ENCODE measurements at regions not wholly inside any gene's neighbourhood (a gene's known extent, or its start where the extent isn't known, plus 50 kb on each side); places are given as distances from the start of the nearest gene placed in this dataset.

- TF ChIP-seq RFX5 (IDR thresholded peaks at IDR 0.05; ENCODE audit: borderline replicate concordance, low read depth, low read length), result no peak
- TF ChIP-seq TBP (IDR thresholded peaks at IDR 0.05; ENCODE audit: low read depth, low read length), result no peak
- TF ChIP-seq POLR2A (IDR thresholded peaks at IDR 0.05; ENCODE audit: control extremely low read depth in 1 of 2, low read depth in 2 of 2, low read length in 2 of 2), result no peak
- no peak for TF ChIP-seq TCF12 (IDR thresholded peaks at IDR 0.05; ENCODE audit: low read depth, low read length)
- TF ChIP-seq EZH2 (IDR thresholded peaks at IDR 0.05; ENCODE audit: low read depth, low read length, severe bottlenecking), result no peak
- TF ChIP-seq FOSL1 (IDR thresholded peaks at IDR 0.05; ENCODE audit: insufficient read depth, low read depth, low read length), result no peak
Observed at GRCh38 chr5:174236070-174236469, 190.6 kb downstream of the NSG2 start.
